Superior temporal gyrus (tissue), 1 donor: ENCODE measurements at regions not wholly inside any gene's neighbourhood (a gene's known extent, or its start where the extent isn't known, plus 50 kb on each side); places are given as distances from the start of the nearest gene placed in this dataset.
A peak's percentile ranks its signal among the peaks of the same experiment; 100 is the strongest.

Experiments used
- DNase-seq: peaks from one replicate; pipeline ENCODE4 v3.0.0-alpha.2; 2016; ENCODE audit errors: extremely low spot score

DNA sequence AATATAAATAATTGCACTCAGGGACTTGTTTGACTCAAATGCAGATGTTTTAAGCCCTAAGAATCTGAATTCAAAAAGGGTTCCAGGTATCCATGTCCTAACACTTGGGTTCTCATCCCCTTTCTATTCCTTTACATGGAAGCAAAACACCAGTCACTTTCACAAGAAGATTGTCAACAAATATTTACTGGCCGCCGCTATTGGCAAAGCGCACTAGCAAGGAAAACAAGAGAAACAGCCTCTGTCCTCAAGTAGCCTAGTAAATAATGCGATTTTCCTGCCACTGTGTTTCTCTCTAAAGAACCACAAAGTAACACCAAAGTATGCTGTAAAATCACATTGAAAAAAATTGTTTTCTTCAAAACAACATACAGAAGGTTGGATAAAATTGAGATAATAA is 66.7 kb upstream of the EZH2 start:
- no peak for DNase-seq

DNA sequence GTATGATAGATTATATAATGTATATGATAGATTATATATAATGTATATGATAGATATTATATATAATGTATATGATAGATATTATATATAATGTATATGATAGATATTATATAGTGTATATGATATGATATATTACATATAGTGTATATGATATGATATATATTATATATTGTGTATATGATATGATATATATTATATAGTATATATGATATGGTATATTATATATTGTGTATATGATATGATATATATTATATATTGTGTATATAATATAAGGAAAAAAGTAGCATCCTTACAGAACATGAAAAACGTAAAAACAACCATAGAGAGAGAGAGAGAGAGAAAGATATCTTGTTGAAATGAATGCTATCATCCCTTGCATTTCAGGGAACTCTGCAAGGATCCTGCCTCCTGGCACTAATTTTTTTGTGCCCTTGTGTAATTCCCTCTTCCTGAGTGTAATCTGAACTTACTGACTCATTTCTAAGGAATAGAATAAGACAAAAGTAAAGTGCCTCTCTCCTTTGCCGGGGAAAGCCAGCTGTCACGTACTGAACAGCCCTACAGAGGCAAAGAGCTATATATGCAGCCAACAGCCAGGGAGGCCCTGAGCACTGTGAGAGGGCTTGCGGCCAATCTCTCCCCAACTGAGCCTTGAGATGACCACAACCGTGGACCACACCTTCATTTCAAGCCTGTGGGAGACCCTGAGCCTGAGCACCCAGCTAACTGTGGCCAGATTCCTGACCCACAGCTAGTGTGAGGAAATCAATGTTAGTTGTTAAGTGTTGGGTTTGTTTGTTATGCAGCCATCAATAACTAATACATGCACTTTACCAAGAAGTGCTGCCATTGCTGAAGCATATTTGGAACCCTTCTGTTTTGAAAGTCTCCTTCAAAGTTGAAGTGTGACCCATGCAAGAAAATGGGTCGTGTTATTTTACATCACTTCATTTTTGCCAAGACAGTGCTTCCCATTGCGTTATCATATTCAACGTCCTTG is 61.1 kb upstream of the EZH2 start:
- no peak for DNase-seq

DNA sequence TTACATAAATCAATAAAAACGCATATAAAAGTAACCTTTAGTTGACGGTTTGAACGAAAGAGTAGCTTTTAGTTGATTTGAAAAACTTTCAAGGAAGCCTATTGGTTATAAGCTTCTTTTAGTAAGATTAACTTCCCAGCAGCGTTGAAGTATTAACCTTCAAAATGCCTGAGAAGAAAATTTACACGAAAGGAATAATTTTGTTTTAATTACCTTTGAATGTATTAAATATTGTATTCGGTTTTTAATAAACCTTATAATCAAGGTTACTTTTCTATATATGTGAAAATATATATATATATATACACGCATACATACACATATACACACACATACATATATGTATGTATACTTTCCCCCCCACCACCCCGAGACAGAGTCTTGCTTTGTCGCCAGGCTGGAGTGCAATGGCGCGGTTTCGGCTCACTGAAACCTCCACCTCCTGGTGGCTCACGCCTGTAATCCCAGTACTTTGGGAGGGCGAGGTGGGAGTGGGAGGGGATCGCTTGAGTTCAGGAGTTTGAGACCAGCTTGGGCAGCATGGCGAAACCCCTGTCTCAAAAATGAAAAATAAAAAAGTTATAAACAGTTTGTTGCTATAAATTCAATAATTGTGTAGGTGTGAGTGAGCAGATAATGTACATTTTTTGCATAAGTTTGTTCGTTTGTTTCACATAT is 57.6 kb upstream of the EZH2 start:
- DNase-seq: no peak

DNA sequence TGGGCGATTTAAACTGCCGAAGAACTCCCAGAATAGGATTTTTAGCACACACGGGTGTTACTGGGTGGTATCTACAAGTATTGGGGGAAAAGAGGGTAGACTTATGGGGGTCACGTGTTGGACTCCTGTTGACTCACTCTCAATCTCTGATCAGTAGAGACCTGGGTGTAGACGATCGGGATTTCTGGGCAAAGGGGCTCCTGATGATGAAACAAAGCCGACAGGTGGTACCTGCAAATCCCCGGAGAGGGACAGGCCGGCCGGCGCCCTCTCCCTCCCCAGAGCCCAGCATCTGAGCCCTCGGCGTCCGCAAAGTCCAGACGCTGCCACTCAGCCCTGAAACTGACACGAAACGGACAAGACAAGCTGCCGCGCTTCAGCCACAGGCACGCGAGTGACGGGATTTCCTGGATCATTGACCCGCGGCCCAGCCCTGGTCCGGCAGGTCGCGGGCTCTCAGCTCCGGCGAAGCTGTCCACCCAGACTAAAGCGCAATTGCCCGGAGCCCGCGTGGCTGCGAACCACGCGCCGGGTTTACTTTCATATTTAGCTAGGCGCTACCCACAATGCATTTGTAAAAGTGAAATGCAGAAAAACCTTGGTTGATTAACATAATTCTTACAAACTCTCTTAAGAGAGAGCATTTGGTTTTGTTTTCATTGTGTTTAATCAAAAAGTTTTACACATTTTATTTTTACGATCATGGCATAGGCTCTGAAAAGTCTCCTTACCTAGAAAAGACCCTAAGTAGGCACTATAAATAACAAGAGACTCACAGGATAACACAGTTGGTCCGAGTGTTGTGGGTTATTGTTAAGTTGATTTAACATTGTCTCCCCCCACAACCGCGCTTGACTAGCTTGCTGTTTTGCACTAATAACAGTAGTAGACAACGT is 56.9 kb upstream of the EZH2 start:
- peak; percentile 90 for DNase-seq

DNA sequence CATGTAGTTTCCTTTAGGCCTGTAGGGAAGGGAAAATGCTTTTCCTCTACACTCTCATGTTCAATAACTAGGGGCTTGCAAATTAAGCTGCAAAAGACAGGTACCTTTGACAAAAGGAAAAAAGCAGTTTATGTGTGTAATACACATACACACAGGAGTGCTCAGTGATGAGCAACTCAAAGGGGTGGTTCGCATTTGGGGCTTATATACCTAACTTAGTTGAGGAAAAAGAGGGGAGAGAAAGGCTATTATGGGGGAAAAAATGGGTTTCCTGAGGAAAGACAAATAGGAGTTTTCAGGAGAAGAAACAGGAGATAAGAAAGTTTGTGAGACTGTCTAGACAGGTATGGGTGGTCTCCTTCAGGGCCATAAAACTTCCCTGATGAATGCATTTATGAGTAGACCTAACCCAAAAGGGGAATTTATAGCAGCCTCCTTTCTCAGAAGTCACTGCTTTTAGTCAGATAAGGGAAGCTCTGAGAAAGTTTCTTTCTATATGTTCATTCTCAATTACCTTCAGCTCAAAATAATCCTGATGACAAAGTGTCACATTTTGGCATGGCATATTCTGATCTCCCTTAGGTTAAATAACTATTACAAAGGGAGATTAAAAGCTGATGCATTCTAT is 55.2 kb upstream of the EZH2 start:
- no peak for DNase-seq

DNA sequence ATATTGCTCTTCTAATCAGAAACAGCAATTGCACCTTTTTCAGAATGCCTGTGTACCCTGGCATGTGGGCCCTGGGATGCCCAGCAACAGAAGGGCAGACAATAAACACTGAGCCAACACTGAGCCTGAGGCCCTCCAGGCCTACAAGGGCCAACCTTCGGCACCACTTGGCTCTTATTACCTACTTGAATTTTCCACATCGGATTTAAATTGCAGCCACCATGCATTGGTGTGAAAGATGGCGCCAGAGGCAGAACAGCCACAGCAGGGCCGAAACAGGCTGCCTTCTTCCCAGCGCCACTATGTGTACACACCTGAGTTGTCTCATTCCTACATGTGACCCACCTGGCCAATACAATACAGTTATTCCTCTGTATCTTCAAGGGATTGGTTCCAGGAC is 51.4 kb upstream of the EZH2 start:
- DNase-seq: no peak
